SK-N-SH treated with all-trans-retinoic acid at 6 μM for 48 hours (cell line): ENCODE measurements at regions not wholly inside any gene's neighbourhood (a gene's known extent, or its start where the extent isn't known, plus 50 kb on each side); places are given as distances from the start of the nearest gene placed in this dataset.

Experiments
- ATAC-seq: fragments of 200-7000 bp; cut with Tn5 transposase; 3 replicates; pipeline ENCODE4 v1.9.1; 2020; ENCODE audit warnings: mild to moderate bottlenecking, moderate library complexity
- ARNTL ChIP-seq: fragments of 450-650 bp; formaldehyde crosslinking; IDR thresholded peaks from 2 replicates; pipeline ENCODE4 v1.5.0; 2020; ENCODE audit warnings: low read depth, mild to moderate bottlenecking, moderate library complexity, borderline replicate concordance
- BACH2 ChIP-seq: fragments of 250-450 bp; sonication (Bioruptor Pico); IDR thresholded peaks from 2 replicates; pipeline ENCODE4 v1.9.0; 2021; ENCODE audit warnings: mild to moderate bottlenecking, borderline replicate concordance
- CSDC2 ChIP-seq: fragments of 250-450 bp; sonication (Bioruptor Pico); IDR thresholded peaks from 2 replicates; pipeline ENCODE4 v1.5.0; 2020; ENCODE audit warnings: mild to moderate bottlenecking, moderate library complexity
- ESRRG ChIP-seq: fragments of 250-450 bp; sonication (Bioruptor Pico); IDR thresholded peaks from 2 replicates; pipeline ENCODE4 v1.6.1; 2021; ENCODE audit warnings: mild to moderate bottlenecking
- GLIS3 ChIP-seq: fragments of 250-450 bp; sonication (Bioruptor Pico); IDR thresholded peaks from 2 replicates; pipeline ENCODE4 v1.5.0; 2020; ENCODE audit warnings: mild to moderate bottlenecking, moderate library complexity
- OSR1 ChIP-seq: fragments of 250-450 bp; sonication (Bioruptor Pico); IDR thresholded peaks from 2 replicates; pipeline ENCODE4 v1.8.0; 2022; ENCODE audit warnings: moderate library complexity, mild to moderate bottlenecking, inconsistent platforms
- RARB ChIP-seq: fragments of 250-450 bp; sonication (Bioruptor Pico); IDR thresholded peaks from 2 replicates; pipeline ENCODE4 v1.8.0; 2021; ENCODE audit warnings: mild to moderate bottlenecking, moderate library complexity
- SNAI2 ChIP-seq: fragments of 250-450 bp; sonication (Bioruptor Pico); IDR thresholded peaks from 2 replicates; pipeline ENCODE4 v1.5.0; 2020; ENCODE audit warnings: mild to moderate bottlenecking, moderate library complexity
- TCF4 ChIP-seq: fragments of 250-450 bp; sonication (Bioruptor Pico); IDR thresholded peaks from 2 replicates; pipeline ENCODE4 v1.8.0; 2021; ENCODE audit warnings: mild to moderate bottlenecking, moderate library complexity, borderline replicate concordance
- TOX ChIP-seq: fragments of 250-450 bp; sonication (Bioruptor Pico); IDR thresholded peaks from 2 replicates; pipeline ENCODE4 v1.8.0; 2021; ENCODE audit warnings: mild to moderate bottlenecking, moderate library complexity, borderline replicate concordance
- ZC3H10 ChIP-seq: fragments of 250-450 bp; sonication (Bioruptor Pico); IDR thresholded peaks from 2 replicates; pipeline ENCODE4 v1.5.1; 2021; ENCODE audit warnings: mild to moderate bottlenecking, moderate library complexity
- ZFP3 ChIP-seq: fragments of 250-450 bp; sonication (Bioruptor Pico); IDR thresholded peaks from 2 replicates; pipeline ENCODE4 v1.5.0; 2020; ENCODE audit warnings: mild to moderate bottlenecking, moderate library complexity
- ZNF565 ChIP-seq: fragments of 450-650 bp; formaldehyde crosslinking; conservative IDR thresholded peaks from 2 replicates; pipeline ENCODE4 v1.5.0; 2020; ENCODE audit warnings: low read depth, mild to moderate bottlenecking, moderate library complexity
- ZNF70 ChIP-seq: fragments of 450-650 bp; formaldehyde crosslinking; IDR thresholded peaks from 2 replicates; pipeline ENCODE4 v1.5.0; 2020; ENCODE audit warnings: mild to moderate bottlenecking, moderate library complexity
- ZNF8 ChIP-seq: fragments of 450-650 bp; formaldehyde crosslinking; IDR thresholded peaks from 2 replicates; pipeline ENCODE4 v1.5.0; 2020; ENCODE audit warnings: mild to moderate bottlenecking, moderate library complexity
- TF ChIP-seq, protein P1 (sequence below): fragments of 250-450 bp; sonication (Bioruptor Pico); IDR thresholded peaks from 2 replicates; pipeline ENCODE4 v1.5.1; 2021; ENCODE audit warnings: mild to moderate bottlenecking, moderate library complexity
- TF ChIP-seq, protein P2 (sequence below): fragments of 250-450 bp; sonication (Bioruptor Pico); IDR thresholded peaks from 2 replicates; pipeline ENCODE4 v1.5.0; 2020; ENCODE audit warnings: mild to moderate bottlenecking, moderate library complexity
- TF ChIP-seq, protein P3 (sequence below): fragments of 250-450 bp; sonication (Bioruptor Pico); IDR thresholded peaks from 2 replicates; pipeline ENCODE4 v1.8.0; 2020; ENCODE audit warnings: mild to moderate bottlenecking, moderate library complexity, borderline replicate concordance
- TF ChIP-seq, protein P4 (sequence below): fragments of 250-450 bp; sonication (Bioruptor Pico); IDR thresholded peaks from 2 replicates; pipeline ENCODE4 v1.5.1; 2020; ENCODE audit warnings: low read depth, mild to moderate bottlenecking, moderate library complexity
- TF ChIP-seq, protein P5 (sequence below): fragments of 250-450 bp; sonication (Bioruptor Pico); IDR thresholded peaks from 2 replicates; pipeline ENCODE4 v1.8.0; 2021; ENCODE audit warnings: low read depth, mild to moderate bottlenecking, moderate library complexity, borderline replicate concordance

DNA sequence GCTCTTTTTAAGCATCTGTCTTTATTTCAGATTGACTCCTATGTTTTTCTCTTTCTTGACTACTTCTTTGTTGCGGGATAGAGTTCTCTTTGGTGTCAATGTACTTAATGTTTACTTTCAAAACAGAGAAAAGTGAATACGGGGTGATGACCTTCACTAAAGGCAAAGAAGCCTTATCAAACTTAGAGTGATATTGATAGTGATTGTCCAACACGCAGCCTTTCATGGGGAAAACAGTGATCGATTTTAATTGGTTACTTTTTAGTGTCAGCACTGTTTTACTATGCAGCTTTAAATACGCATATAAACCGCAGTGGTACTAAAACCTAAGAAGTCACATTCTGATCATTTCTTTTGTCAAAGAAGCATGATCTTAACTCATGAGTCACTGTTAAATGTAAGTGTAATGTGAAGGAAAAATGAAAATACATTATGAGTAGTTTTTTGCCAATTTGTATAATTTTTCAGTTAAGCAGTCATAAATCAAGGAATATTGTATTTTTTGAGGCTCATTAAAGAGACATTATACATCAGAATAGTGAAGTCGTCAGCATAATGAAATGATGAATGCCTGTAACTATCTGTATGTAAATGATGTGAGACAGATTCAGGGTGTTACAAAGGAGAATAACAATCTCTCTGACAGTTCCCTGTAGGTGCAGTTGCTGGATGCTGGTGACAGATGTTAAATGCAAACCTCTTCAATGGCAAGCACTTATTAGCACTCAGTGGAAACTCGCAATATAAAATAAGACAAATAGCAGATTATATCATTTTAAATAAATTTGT lies 2082.8 kb upstream of the TENM3 start:
- no peak for ATAC-seq
- no peak for TF ChIP-seq RARB (CRISPR knock-in tag)
- TF ChIP-seq CSDC2 (CRISPR knock-in tag), result no peak
- TF ChIP-seq, protein P1, sequence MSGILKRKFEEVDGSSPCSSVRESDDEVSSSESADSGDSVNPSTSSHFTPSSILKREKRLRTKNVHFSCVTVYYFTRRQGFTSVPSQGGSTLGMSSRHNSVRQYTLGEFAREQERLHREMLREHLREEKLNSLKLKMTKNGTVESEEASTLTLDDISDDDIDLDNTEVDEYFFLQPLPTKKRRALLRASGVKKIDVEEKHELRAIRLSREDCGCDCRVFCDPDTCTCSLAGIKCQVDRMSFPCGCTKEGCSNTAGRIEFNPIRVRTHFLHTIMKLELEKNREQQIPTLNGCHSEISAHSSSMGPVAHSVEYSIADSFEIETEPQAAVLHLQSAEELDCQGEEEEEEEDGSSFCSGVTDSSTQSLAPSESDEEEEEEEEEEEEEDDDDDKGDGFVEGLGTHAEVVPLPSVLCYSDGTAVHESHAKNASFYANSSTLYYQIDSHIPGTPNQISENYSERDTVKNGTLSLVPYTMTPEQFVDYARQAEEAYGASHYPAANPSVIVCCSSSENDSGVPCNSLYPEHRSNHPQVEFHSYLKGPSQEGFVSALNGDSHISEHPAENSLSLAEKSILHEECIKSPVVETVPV (CRISPR knock-in tag), result no peak
- no peak for TF ChIP-seq ZC3H10 (CRISPR knock-in tag)
- TF ChIP-seq, protein P2, sequence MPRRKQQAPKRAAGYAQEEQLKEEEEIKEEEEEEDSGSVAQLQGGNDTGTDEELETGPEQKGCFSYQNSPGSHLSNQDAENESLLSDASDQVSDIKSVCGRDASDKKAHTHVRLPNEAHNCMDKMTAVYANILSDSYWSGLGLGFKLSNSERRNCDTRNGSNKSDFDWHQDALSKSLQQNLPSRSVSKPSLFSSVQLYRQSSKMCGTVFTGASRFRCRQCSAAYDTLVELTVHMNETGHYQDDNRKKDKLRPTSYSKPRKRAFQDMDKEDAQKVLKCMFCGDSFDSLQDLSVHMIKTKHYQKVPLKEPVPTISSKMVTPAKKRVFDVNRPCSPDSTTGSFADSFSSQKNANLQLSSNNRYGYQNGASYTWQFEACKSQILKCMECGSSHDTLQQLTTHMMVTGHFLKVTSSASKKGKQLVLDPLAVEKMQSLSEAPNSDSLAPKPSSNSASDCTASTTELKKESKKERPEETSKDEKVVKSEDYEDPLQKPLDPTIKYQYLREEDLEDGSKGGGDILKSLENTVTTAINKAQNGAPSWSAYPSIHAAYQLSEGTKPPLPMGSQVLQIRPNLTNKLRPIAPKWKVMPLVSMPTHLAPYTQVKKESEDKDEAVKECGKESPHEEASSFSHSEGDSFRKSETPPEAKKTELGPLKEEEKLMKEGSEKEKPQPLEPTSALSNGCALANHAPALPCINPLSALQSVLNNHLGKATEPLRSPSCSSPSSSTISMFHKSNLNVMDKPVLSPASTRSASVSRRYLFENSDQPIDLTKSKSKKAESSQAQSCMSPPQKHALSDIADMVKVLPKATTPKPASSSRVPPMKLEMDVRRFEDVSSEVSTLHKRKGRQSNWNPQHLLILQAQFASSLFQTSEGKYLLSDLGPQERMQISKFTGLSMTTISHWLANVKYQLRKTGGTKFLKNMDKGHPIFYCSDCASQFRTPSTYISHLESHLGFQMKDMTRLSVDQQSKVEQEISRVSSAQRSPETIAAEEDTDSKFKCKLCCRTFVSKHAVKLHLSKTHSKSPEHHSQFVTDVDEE, result no peak
- no peak for TF ChIP-seq OSR1
- TF ChIP-seq ZFP3, result no peak
- no peak for TF ChIP-seq ARNTL (CRISPR knock-in tag)
- TF ChIP-seq, protein P3, sequence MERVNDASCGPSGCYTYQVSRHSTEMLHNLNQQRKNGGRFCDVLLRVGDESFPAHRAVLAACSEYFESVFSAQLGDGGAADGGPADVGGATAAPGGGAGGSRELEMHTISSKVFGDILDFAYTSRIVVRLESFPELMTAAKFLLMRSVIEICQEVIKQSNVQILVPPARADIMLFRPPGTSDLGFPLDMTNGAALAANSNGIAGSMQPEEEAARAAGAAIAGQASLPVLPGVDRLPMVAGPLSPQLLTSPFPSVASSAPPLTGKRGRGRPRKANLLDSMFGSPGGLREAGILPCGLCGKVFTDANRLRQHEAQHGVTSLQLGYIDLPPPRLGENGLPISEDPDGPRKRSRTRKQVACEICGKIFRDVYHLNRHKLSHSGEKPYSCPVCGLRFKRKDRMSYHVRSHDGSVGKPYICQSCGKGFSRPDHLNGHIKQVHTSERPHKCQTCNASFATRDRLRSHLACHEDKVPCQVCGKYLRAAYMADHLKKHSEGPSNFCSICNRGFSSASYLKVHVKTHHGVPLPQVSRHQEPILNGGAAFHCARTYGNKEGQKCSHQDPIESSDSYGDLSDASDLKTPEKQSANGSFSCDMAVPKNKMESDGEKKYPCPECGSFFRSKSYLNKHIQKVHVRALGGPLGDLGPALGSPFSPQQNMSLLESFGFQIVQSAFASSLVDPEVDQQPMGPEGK (CRISPR knock-in tag), result no peak
- TF ChIP-seq, protein P4, sequence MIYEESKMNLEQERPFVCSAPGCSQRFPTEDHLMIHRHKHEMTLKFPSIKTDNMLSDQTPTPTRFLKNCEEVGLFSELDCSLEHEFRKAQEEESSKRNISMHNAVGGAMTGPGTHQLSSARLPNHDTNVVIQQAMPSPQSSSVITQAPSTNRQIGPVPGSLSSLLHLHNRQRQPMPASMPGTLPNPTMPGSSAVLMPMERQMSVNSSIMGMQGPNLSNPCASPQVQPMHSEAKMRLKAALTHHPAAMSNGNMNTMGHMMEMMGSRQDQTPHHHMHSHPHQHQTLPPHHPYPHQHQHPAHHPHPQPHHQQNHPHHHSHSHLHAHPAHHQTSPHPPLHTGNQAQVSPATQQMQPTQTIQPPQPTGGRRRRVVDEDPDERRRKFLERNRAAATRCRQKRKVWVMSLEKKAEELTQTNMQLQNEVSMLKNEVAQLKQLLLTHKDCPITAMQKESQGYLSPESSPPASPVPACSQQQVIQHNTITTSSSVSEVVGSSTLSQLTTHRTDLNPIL (CRISPR knock-in tag), result no peak
- TF ChIP-seq ZNF70 (CRISPR knock-in tag), result no peak
- TF ChIP-seq SNAI2 (CRISPR knock-in tag), result no peak
- TF ChIP-seq, protein P5, sequence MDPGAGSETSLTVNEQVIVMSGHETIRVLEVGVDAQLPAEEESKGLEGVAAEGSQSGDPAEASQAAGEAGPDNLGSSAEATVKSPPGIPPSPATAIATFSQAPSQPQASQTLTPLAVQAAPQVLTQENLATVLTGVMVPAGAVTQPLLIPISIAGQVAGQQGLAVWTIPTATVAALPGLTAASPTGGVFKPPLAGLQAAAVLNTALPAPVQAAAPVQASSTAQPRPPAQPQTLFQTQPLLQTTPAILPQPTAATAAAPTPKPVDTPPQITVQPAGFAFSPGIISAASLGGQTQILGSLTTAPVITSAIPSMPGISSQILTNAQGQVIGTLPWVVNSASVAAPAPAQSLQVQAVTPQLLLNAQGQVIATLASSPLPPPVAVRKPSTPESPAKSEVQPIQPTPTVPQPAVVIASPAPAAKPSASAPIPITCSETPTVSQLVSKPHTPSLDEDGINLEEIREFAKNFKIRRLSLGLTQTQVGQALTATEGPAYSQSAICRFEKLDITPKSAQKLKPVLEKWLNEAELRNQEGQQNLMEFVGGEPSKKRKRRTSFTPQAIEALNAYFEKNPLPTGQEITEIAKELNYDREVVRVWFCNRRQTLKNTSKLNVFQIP, result no peak
- no peak for TF ChIP-seq GLIS3 (CRISPR knock-in tag)
- TF ChIP-seq TOX, result no peak
- TF ChIP-seq, all 23 proteins: peak for 0

DNA sequence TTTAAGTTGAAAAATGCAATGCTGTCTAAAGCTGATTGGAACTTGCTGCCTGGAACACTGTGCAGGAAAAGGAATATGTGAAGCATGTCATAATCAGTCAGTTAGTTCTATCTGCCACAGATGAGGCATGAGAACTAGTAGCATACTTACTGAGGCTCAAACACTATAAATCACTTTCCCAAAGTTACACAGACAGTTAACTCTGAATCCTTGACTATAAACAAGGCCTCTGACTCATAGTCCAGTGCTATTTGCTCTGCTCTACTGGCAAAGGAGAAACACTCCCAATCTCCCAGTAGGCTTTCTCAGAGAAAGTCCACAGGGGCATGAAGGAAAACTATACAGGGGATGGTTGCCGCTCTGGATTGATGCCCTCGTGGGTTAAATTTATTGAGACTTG lies 2078.4 kb upstream of the TENM3 start:
- no peak for ATAC-seq
- TF ChIP-seq, protein P1 (CRISPR knock-in tag), result no peak
- TF ChIP-seq ESRRG (CRISPR knock-in tag), result no peak
- TF ChIP-seq, protein P5, result no peak
- TF ChIP-seq TOX, result no peak
- TF ChIP-seq, protein P4 (CRISPR knock-in tag), result no peak
- TF ChIP-seq GLIS3 (CRISPR knock-in tag), result no peak
- no peak for TF ChIP-seq ZNF565 (CRISPR knock-in tag)
- no peak for TF ChIP-seq ZNF70 (CRISPR knock-in tag)
- TF ChIP-seq, protein P3 (CRISPR knock-in tag), result no peak
- no peak for TF ChIP-seq BACH2 (CRISPR knock-in tag)
- TF ChIP-seq TCF4 (CRISPR knock-in tag), result no peak
- TF ChIP-seq ZFP3, result no peak
- TF ChIP-seq ZNF8 (CRISPR knock-in tag), result no peak
- no peak for TF ChIP-seq SNAI2 (CRISPR knock-in tag)
